Naive B cell (primary cell): ENCODE measurements at regions not wholly inside any gene's neighbourhood (a gene's known extent, or its start where the extent isn't known, plus 50 kb on each side); places are given as distances from the start of the nearest gene placed in this dataset.

ENCODE experiments used
- ATAC-seq, 2 donors: fragments of 150-1000 bp; cut with Tn5 transposase; 2 replicates each; pipeline ENCODE4 v1.10.0; 2021; ENCODE audit warnings: low read depth in 2 of 2, mild to moderate bottlenecking in 2 of 2, moderate library complexity in 2 of 2
- DNase-seq: peaks from one replicate; pipeline ENCODE4 v3.0.0; 2022
- H3K27ac Mint-ChIP-seq, 6 donors: one replicate each; pipeline ENCODE4 v1.8.0; 2020 to 2022; ENCODE audit warnings: mild to moderate bottlenecking in 6 of 6, mixed read lengths in 6 of 6, moderate library complexity in 5 of 6, inconsistent platforms in 2 of 6
- H3K27me3 Mint-ChIP-seq, 3 donors: one replicate each; pipeline ENCODE4 v1.8.0; 2021 to 2022; ENCODE audit warnings: mixed read lengths in 3 of 3, mild to moderate bottlenecking in 1 of 3
- H3K36me3 Mint-ChIP-seq, 2 donors: one replicate each; pipeline ENCODE4 v1.8.0; 2020 to 2022; ENCODE audit warnings: mixed read lengths in 2 of 2, inconsistent platforms in 1 of 2, mild to moderate bottlenecking in 1 of 2
- H3K4me1 Mint-ChIP-seq, 3 donors: one replicate each; pipeline ENCODE4 v1.8.0; 2020 to 2022; ENCODE audit warnings: mixed read lengths in 3 of 3, inconsistent platforms in 1 of 3, mild to moderate bottlenecking in 1 of 3, moderate library complexity in 1 of 3
- H3K4me3 Mint-ChIP-seq, 8 donors: one replicate each; pipeline ENCODE4 v1.8.0; 2020 to 2022; ENCODE audit warnings: mild to moderate bottlenecking in 8 of 8, mixed read lengths in 8 of 8, moderate library complexity in 8 of 8, inconsistent platforms in 2 of 8
- H3K9me3 Mint-ChIP-seq, 7 donors: one replicate each; pipeline ENCODE4 v1.8.0; 2020 to 2022; ENCODE audit warnings: mixed read lengths in 7 of 7, mild to moderate bottlenecking in 5 of 7, inconsistent platforms in 2 of 7, moderate library complexity in 1 of 7

DNA sequence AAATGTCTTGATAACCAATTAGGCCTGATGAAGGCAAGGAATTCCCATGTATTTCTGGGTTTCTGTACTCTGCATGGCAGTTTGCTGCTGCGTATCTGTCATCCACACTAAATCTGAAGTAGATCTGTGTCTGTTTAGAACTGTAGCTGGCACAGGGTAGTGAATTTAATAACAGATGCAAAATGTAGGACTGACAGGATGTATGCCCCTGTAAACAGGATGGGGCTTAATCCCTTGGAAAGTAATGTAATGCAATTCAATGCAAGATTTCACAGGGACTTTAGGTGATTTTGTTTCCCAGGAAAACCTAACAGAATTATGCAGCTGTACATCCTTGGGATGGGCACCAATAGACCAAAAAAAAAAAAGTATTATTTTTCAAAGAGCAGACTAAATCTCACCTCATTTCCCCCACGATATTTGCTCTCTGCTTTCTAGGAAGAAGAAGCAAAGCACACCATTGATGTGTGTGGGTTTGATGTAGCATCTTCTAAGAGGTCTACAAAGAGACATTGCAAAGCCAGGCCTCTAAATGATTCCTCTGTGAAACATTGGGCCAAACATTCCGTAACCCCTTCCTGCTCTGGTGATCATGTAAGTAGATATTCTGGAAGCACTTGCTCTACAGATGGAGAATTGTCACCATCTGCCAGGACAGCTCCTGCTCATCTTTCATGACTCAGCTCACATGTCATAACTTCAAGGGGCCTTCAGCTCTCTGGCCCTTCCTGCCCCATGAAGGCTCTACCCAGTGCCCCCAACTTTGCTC lies 464.3 kb upstream of the RGMA start:
- H3K9me3 Mint-ChIP-seq = peaks cover 3 to 8% (median 5%) of the 10 kb centered on the region in 7 donors
- H3K4me3 Mint-ChIP-seq = no peak overlapping the region
- H3K27ac Mint-ChIP-seq = no peak overlapping the region
- ATAC-seq = no peak
- no peak for DNase-seq
- peaks cover 0 to 7% of the 10 kb centered on the region in 2 donors for H3K36me3 Mint-ChIP-seq
- H3K27me3 Mint-ChIP-seq = peaks cover under 1 to 8% (median 8%) of the 10 kb centered on the region in 3 donors
- no peaks in the 10 kb centered on the region for H3K4me1 Mint-ChIP-seq

DNA sequence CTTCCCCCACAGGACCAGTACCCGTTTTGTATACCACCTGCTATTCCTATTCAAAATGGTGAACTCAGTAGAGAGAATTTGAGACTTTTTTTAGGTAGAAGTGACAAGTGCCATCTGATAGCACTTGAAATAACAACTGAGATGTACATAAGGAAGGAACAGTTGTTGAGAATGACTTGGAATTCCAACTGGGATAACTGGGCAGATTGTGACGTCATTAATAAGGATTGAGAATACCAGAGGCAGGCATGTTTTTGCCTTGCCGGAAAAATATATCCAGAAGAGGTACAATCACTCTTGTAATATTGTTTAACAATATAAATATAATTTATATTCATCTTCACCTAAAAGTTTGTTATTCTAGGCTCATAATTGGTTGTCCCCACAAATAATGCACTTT lies 454.1 kb upstream of the RGMA start:
- DNase-seq = no peak
- Mint-ChIP-seq H3K36me3 (no peaks in the 10 kb centered on the region), H3K4me1 (no peaks in the 10 kb centered on the region), H3K27ac (no peak overlapping the region), H3K4me3 (no peak overlapping the region), H3K27me3 (no peaks in the 10 kb centered on the region), H3K9me3 (peaks cover 5 to 23% (median 11%) of the 10 kb centered on the region in 7 donors)
- no peak for ATAC-seq

DNA sequence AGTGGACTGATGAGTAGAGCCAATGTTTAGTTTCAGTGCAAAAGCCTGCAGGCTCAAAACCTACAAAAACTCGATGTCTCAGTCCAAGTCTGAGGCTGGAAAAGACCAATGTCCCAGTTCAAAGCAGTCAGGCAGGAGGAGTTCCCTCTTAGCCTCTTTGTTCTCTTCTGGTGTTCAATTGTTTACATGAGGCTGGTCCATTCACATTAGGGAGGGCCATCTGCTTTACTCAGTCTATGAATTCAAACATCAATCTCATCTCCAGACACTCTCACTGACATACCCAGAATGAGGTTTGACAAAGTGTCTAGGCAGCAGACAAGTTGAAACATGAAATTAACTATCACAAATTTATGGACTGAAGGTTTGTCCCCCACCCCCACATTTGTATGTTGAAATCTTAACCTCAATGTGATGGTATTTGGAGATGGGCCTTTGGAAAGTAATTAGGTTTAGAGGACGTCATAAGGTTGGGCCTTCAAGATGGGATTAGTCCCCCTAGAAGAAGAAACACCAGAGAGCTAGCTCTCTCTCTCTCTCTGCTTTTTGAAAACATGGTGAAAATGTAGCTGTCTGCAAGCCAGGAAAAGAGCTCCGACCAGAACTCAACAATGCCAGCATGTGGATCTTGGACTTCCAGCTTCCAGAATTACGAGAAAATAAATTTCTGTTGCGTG lies 438.5 kb upstream of the RGMA start:
- ATAC-seq (no peak), DNase-seq (no peak)
- no peak overlapping the region for H3K27ac Mint-ChIP-seq

DNA sequence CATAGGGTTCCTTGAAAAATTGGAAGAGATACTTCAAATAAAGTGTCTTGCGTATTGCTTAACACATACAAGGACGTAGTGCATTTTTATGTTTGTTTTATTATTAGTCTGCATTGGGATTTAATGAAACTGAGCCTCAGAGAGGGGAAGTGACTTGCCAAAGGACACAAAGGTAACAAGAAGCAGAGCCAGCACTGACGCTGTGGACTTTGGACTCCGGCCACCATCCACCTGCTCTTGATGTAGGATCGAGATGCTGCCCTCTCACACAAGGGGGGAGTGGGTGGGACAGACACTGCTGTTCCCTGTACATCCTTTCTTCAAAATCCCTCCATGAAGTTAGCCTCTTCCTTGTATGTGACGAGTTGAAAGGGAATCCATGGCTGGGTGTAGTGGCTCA lies 435.4 kb upstream of the RGMA start:
- DNase-seq = no peak
- Mint-ChIP-seq H3K4me3 (no peak overlapping the region), H3K9me3 (peaks cover 0 to 1% (median 0%) of the 10 kb centered on the region in 7 donors)

More for the DNA sequence above, 438.5 kb upstream of the RGMA start:
- Mint-ChIP-seq H3K9me3 (peaks cover 0 to 2% (median under 1%) of the 10 kb centered on the region in 7 donors), H3K36me3 (no peaks in the 10 kb centered on the region), H3K4me3 (no peak overlapping the region), H3K27me3 (peaks cover 0 to 5% (median 0%) of the 10 kb centered on the region in 3 donors), H3K4me1 (no peaks in the 10 kb centered on the region)

DNA sequence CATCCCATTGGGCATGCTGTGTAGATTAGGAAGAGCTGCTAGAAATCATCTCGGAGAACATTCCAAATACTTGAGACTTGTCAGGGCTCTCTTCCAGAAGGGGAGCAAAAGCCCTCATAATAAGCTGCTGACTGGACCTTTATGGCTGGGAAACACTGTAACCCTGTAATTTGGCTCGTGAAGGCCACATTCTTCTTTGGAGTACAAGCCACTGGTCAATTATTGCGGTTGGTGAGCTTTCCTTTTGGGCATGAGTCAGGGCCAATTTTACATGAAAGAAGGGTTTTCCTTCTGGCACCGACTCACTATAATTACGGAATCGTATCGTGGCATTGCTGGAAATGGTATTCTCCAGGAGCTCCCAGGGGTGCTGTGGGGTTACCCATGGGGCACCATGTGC lies 434.5 kb upstream of the RGMA start:
- H3K27ac Mint-ChIP-seq = peak overlapping the region in 1 of 6 donors; percentile 5
- no peaks in the 10 kb centered on the region for H3K36me3 Mint-ChIP-seq
- peaks cover 0 to 4% (median 0%) of the 10 kb centered on the region in 3 donors for H3K27me3 Mint-ChIP-seq
- H3K9me3 Mint-ChIP-seq = peaks cover 0 to 1% (median 0%) of the 10 kb centered on the region in 7 donors
- no peak for ATAC-seq
- H3K4me3 Mint-ChIP-seq = no peak overlapping the region
- no peak for DNase-seq
- no peaks in the 10 kb centered on the region for H3K4me1 Mint-ChIP-seq

More for the DNA sequence above, 435.4 kb upstream of the RGMA start:
- Mint-ChIP-seq H3K27ac (no peak overlapping the region), H3K27me3 (peaks cover 0 to 6% (median 0%) of the 10 kb centered on the region in 3 donors), H3K36me3 (no peaks in the 10 kb centered on the region), H3K4me1 (no peaks in the 10 kb centered on the region)
- ATAC-seq = no peak

DNA sequence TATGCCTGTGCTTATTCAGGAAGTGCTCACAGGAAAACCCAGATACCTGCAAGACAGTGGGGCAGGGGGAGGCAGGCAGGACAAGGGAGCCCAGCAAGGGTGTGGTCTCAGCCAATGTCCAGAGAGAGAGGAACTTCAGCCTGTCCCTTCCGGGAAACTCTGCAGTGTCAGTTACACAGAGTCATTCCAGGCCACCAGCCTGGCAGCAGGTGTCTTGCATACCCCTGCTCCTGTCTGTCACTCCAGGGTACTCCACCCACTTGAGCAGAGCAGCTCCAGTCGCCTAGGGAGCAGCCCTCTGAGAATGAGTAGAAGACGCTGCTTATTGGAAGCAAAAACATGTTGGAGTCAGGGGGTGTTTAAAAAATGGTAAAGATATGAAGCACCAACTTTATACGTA lies 431.2 kb upstream of the RGMA start:
- no peak overlapping the region for H3K4me3 Mint-ChIP-seq
- H3K9me3 Mint-ChIP-seq = peaks cover 0 to 3% (median 0%) of the 10 kb centered on the region in 7 donors
- DNase-seq (no peak), ATAC-seq (no peak)
- H3K27ac Mint-ChIP-seq = no peak overlapping the region
- peaks cover 0 to 4% (median 0%) of the 10 kb centered on the region in 3 donors for H3K27me3 Mint-ChIP-seq
- no peaks in the 10 kb centered on the region for H3K36me3 Mint-ChIP-seq
- H3K4me1 Mint-ChIP-seq = no peaks in the 10 kb centered on the region

DNA sequence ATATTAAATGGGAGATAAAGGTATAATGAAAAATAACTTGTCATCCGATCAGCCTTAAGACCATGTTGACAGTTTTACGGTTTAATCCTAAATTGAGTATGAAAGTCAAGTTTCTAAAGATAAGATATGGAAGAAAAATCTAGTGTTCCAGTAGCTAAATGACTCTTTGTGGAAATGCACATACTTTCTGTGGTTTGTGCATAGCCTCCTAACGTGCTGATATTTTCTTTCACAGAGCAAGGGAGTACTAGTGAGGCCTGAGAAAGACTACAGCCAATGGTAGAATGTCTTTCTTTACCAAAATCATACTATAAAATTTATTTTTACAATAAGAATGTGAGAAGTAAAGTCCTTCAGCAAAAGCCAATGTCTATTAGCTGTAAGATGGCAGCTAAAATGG lies 430.6 kb upstream of the RGMA start:
- H3K27ac Mint-ChIP-seq = no peak overlapping the region
- ATAC-seq (no peak), DNase-seq (no peak)
- H3K27me3 Mint-ChIP-seq = peaks cover 0 to 4% (median 0%) of the 10 kb centered on the region in 3 donors
- no peak overlapping the region for H3K4me3 Mint-ChIP-seq
- H3K36me3 Mint-ChIP-seq = no peaks in the 10 kb centered on the region
- peaks cover 0 to 3% (median 0%) of the 10 kb centered on the region in 7 donors for H3K9me3 Mint-ChIP-seq
- no peaks in the 10 kb centered on the region for H3K4me1 Mint-ChIP-seq

DNA sequence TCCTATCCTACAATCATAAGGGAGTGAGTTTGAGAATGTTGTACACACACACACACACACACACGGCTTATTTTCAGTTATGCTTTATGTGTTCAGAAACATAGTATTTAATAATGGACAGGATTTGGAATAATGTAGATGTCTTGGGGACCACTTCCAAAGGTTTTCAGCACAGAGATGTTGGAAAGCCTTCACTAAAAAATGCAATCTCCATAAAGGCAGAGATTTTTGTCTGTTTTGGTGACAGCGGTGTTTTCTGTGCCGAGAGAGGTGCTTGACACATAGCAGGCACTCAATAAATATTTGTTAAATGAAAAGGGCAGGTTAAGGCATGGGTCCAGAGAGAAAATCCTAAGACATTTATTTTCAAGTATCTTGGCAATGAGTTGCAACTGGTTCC lies 428.2 kb upstream of the RGMA start:
- H3K36me3 Mint-ChIP-seq = no peaks in the 10 kb centered on the region
- no peak for DNase-seq
- no peak overlapping the region for H3K4me3 Mint-ChIP-seq
- no peak overlapping the region for H3K27ac Mint-ChIP-seq
- H3K27me3 Mint-ChIP-seq = peaks cover 0 to under 1% (median 0%) of the 10 kb centered on the region in 3 donors
- no peaks in the 10 kb centered on the region for H3K4me1 Mint-ChIP-seq
- peaks cover 0 to 5% (median 0%) of the 10 kb centered on the region in 7 donors for H3K9me3 Mint-ChIP-seq
- ATAC-seq = no peak

DNA sequence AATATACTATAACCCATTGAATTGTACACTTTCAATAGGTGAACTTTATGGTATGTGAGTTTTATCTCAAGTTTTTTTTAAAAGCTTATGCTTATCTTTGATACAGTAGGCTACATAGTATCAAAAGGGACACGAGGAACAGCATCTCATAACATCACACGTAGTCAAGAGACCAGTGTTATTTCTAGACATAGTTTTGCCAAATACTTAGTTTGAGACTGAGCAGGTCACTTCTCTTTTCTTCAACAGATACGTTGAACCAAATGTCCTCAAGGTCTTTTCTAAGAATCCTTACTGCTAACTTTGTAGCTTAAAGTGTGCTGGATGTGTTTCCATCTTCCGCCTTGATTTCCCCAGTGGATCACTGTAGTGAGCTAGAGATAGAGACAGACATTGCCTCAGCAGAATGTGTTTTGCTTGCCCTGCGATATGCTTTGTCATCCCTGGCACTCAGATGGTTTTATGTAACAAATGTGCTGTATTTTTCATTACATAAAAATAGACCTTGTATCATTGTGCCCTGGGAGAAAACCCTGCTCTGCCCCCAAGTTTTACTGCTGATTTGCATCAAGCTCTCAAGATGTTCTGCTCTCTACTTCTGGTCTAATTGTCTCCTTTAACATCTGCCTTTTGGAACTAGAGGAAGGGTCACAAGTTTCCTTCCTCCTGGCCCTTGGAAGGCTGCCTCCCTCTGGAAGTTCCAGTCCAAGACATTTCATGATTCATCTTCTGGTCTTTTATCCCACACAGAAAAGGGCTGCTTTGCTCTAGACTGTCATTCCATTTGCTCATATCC lies 426.4 kb upstream of the RGMA start:
- no peak overlapping the region for H3K4me3 Mint-ChIP-seq
- no peaks in the 10 kb centered on the region for H3K4me1 Mint-ChIP-seq
- peaks cover 0 to 4% (median 0%) of the 10 kb centered on the region in 3 donors for H3K27me3 Mint-ChIP-seq
- DNase-seq (no peak), ATAC-seq (no peak)
- no peaks in the 10 kb centered on the region for H3K36me3 Mint-ChIP-seq
- H3K27ac Mint-ChIP-seq = no peak overlapping the region
- H3K9me3 Mint-ChIP-seq = peaks cover 0 to 5% (median 0%) of the 10 kb centered on the region in 7 donors

DNA sequence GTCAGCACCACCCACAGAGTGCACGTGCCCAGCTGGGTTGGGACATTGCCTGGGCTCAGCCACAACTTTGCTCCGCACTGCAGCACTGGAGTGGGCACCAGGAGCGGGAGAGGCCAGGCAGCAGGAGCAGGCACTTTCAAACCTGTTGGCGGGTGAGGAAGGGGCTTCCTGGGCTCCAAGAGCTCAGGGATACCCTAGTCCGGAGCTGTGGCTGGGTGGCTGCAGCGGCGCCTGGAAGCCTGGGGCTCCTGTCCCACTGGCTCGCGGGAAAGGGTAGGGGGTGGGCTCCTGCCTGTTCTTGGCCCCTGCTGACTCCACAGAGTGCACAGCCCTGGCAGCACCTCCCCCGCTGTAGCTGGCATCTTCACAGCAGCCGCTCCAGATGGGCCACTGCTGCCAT lies 417.6 kb upstream of the RGMA start:
- H3K4me3 Mint-ChIP-seq = no peak overlapping the region
- peaks cover 0 to 5% (median 0%) of the 10 kb centered on the region in 7 donors for H3K9me3 Mint-ChIP-seq
- no peak for DNase-seq
- H3K27me3 Mint-ChIP-seq = peaks cover 0 to 4% (median 0%) of the 10 kb centered on the region in 3 donors
- no peak for ATAC-seq
- no peaks in the 10 kb centered on the region for H3K4me1 Mint-ChIP-seq
- no peak overlapping the region for H3K27ac Mint-ChIP-seq
- no peaks in the 10 kb centered on the region for H3K36me3 Mint-ChIP-seq

DNA sequence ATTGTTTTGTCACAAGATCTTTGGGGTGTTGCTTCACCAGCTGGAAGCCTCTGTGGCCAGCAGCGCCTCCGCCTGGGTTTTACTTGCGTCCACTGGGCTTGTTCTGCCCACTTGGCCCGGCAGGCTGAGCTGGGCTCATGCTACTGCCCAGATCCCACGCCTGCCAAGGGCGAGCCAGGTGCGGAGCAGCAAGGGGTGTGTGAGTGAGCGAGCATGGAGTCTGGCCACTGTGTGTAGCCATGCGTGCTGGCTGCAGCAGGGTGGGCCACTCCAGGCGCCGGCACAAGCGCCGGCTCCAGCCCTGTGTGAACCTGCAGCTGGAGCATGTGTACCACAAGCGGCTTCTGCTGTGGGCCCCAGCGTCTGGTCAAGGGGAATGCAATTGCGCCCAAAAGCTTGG lies 416.5 kb upstream of the RGMA start:
- ATAC-seq (no peak), DNase-seq (no peak)
- Mint-ChIP-seq H3K4me1 (no peaks in the 10 kb centered on the region), H3K27me3 (peaks cover 0 to under 1% (median 0%) of the 10 kb centered on the region in 3 donors), H3K27ac (no peak overlapping the region), H3K9me3 (peaks cover 0 to 2% (median 0%) of the 10 kb centered on the region in 7 donors), H3K4me3 (no peak overlapping the region), H3K36me3 (no peaks in the 10 kb centered on the region)

DNA sequence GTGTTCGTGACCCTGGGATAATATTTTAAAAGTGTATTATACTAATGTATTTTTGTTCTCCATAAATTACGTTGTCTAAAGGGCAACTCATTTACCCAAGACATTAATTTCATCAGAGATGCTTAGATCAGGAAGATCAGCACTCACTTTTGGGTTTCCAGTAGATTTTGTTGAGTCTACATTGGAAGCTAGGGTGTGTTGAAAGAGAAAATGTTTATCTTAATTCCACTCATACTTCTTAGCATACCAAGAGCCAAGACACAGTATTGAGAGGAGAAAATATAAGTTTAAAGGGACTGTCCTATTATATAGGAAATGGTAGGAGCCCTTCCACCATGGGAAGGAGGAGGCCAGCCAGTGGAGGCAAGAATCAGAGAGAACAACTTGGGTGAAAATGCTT lies 412.9 kb upstream of the RGMA start:
- H3K4me1 Mint-ChIP-seq = no peaks in the 10 kb centered on the region

DNA sequence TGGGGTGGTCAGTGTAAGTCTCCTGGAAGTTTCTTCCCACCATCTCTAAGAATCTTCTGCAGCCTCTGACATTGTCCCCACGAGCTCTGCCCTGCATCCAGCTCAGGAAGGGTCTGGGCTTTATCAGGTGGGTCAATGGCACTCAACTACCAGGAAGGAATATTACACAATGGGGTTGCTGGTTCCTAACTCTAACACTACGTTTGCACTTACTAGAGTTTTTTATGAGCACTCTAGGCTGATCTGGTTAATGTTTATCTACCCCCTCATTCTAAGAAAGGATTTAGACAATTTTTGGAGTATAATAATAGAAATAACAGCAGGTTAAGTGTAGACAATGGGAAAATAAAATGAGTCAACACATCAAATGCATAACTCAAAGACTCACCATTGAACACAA lies 411.1 kb upstream of the RGMA start:
- no peaks in the 10 kb centered on the region for H3K4me1 Mint-ChIP-seq
- no peaks in the 10 kb centered on the region for H3K9me3 Mint-ChIP-seq
- no peak for ATAC-seq
- no peak overlapping the region for H3K4me3 Mint-ChIP-seq
- H3K27ac Mint-ChIP-seq = no peak overlapping the region
- no peak for DNase-seq
- H3K27me3 Mint-ChIP-seq = no peaks in the 10 kb centered on the region
- no peaks in the 10 kb centered on the region for H3K36me3 Mint-ChIP-seq

More for the DNA sequence above, 412.9 kb upstream of the RGMA start:
- H3K27me3 Mint-ChIP-seq = no peaks in the 10 kb centered on the region
- H3K9me3 Mint-ChIP-seq = no peaks in the 10 kb centered on the region
- no peak overlapping the region for H3K27ac Mint-ChIP-seq
- no peak overlapping the region for H3K4me3 Mint-ChIP-seq
- no peak for ATAC-seq
- H3K36me3 Mint-ChIP-seq = no peaks in the 10 kb centered on the region
- DNase-seq = no peak
